GM21619 (cell line): ENCODE measurements at regions not wholly inside any gene's neighbourhood (a gene's known extent, or its start where the extent isn't known, plus 50 kb on each side); places are given as distances from the start of the nearest gene placed in this dataset.
"Not testable (repeated sequence)": the region's sequence is repeated elsewhere in the genome, so short reads cannot be mapped to it uniquely, and the experiment has no call there.

Experiments used
- ATAC-seq: cut with Tn5 transposase; IDR thresholded peaks from one replicate; pipeline ENCODE4 v1.9.1; 2021; ENCODE audit not compliant: unreplicated experiment

- not testable (repeated sequence) for ATAC-seq
Measured at GRCh38 chr9:108032079-108032478, 542.5 kb upstream of the KLF4 start.

DNA sequence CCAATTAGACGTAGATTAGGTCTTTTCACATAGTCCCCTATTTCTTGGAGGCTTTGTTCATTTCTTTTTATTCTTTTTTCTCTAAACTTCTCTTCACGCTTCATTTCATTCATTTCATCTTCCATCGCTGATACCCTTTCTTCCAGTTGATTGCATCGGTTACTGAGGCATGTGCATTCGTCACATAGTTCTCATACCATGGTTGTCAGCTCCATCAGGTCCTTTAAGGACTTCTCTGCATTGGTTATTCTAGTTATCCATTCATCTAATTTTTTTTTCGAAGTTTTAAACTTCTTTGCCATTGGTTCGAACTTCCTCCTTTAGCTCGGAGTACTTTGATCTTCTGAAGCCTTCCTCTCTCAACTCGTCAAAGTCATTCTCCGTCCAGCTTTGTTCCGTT lies 541.7 kb upstream of the KLF4 start:
- not testable (repeated sequence) for ATAC-seq

DNA sequence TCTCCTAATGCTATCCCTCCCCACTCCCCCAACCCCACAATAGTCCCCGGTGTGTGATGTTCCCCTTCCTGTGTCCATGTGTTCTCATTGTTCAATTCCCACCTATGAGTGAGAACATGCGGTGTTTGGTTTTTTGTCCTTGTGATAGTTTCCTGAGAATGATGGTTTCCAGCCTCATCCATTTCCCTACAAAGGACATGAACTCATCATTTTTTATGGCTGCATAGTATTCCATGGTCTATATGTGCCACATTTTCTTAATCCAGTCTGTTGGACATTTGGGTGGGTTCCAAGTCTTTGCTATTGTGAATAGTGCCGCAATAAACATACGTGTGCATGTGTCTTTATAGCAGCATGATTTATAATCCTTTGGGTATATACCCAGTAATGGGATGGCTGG lies 537.1 kb upstream of the KLF4 start:
- not testable (repeated sequence) for ATAC-seq

GRCh38 chr9:108024604-108025003 lies 535.0 kb upstream of the KLF4 start:
- no peak for ATAC-seq

DNA sequence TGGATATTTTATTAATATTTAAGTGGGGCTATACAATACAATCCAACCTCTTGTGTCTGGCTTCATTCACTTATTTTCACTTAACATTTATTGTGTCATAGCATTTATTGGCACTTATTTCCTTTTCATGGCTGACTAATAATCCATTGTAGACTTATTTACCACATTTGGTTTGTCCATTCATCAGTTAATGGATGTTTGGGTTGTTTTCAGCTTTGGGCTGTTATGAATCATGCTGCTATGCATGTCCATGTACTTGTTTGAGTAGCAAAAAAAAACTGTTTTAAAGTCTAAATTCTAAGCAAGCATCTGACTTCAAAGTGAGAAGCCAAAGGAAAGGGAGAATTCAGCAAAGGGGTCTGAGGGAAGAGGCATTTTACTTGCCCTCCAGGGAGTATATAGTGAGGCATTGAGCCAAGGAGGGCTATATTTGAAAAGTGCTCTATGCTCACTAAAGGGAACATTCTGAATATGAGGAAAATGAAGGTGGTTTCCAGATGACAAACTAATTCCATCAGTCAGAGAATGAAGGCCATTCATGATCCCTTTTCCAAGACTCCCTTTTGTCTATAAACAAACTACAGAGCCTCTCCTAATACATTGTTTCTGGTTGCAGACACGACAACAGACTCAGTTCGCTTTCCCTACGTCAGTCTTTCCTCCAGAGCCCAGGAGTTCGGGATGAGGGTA lies 532.8 kb upstream of the KLF4 start:
- no peak for ATAC-seq

GRCh38 chr9:108021096-108021710 lies 531.6 kb upstream of the KLF4 start:
- no peak for ATAC-seq

DNA sequence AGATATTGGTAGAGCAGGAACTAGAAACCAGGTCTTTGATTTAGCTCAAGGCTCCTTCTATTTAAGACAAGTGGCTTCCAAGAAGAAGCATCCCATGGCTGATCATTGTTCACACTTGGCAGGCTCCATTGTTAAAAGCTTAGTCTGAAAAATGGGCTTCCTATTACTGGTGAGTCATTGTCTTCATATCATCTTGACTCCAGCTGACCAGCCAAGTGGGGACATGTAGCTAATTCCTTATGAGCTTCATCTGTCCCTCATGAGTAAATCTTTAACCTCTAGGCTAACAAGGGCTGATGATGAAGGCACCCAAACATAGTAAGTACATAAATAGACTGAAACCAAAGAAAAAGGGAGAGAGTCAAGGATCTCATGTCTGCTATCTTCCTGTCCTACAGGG lies 530.3 kb upstream of the KLF4 start:
- no peak for ATAC-seq

GRCh38 chr9:108017671-108018070 lies 528.1 kb upstream of the KLF4 start:
- ATAC-seq: no peak

DNA sequence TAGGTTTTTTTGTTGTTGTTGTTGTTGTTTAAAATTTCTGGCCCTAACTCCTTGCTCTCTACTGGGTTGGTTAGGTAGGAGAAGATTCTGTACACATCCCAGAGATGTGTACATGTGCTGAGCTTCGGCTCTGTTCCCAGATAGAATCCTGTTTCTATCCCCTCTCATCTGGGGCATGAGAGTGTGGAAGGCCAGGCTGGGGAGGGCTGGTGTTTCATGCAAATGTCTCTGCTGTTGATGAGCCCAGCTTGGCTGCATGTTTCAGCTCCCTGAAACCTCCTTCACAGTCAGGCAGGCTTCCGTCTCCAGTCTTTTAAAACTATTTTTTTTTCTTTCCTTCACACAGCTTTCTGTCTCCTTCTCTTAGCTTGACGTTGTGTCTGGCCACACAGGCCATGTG lies 526.9 kb upstream of the KLF4 start:
- ATAC-seq: no peak

DNA sequence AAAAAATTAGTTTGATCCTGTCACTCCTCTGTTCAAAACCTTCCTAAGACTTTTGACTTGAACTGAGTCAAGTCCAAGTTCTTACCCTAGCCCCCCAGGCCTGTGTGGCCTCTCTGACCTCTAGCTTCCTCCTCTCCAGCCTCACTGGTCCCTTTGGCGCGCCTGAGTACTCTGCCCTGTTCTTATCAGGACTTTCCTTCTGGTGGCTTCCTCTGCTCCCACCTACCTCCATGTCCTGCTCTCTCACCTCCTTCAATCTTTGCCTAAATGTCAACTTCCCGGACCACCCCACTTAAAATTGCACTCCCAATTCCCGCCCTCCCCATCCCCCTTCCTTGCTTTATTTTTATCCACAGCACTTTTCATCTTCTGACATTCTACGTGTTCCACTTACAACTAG lies 526.1 kb upstream of the KLF4 start:
- ATAC-seq: no peak

DNA sequence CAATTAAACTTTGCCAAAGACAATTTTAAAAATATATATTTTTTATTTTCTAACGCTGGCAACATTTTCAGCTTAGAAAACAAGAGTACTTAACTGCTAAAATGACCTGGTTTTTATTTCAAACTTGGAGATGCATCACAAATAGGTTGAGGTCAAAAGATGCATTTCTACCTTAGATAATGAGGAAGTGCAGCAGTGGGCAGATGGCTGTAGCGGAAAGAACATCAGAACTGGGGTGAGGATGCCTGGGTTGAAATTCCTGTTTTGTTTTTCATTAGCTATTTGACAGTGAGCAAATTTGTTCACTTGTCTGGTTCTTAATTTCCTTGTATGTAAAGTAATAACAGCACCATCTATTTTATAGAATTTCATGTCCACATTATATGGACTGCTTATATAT lies 524.8 kb upstream of the KLF4 start:
- ATAC-seq: no peak

DNA sequence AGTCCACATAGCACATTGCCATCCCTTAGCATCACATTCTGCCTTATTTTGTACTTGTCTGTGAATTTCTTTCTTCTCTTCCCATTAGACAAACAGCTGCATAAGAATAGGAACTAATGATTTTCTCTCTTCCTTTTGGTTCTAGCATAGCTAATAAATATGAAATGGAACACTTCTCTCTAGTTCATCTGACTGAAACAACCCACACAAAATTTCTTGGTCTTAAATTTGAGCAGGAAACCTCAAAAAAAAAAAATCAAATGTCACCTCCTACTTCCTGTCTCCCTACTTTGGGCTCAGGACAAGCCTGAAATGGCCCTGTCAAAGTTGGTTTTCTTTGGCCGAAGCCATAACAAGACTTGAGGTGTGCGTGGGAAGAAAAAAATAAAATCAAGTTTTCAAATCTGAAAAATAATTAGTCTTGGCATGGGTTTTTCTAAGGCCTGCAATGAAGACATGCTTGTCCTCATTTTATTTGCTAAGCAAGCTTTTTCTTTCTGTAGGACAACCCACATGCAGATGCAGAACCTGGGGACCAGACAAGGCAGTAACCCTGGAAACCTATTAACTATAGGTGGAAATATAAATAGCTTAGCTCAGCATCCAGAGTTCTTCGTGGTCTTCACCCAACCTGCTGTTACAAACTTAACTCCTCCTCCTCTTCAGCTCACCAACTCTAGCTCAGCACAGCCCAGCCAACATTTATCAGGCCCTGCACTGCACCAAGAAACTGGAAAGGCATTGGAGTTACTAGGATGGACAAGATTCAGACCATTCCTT lies 523.5 kb upstream of the KLF4 start:
- no peak for ATAC-seq

DNA sequence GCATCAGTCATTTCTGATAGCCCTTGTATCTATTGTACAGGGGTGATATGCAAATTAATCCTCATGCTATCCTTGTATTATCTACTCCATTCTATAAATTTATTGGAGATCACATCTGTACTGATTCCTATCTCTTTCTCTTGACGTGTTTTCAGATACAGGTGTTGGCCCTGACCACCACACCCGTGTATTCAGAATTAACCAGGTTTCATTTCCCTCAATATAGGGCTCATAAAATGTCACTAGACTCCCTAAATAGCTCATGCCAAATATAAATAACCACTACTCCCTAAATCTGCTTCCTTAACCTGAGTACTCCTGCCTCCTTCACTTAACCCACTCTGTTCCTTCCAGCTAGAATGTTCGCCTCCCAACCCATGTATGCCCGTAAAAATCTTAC lies 522.8 kb upstream of the KLF4 start:
- ATAC-seq: no peak

GRCh38 chr9:108003526-108003925 lies 514.0 kb upstream of the KLF4 start:
- no peak for ATAC-seq

GRCh38 chr9:108002371-108002956 lies 512.9 kb upstream of the KLF4 start:
- no peak for ATAC-seq

GRCh38 chr9:108001237-108001636 lies 511.7 kb upstream of the KLF4 start:
- no peak for ATAC-seq

DNA sequence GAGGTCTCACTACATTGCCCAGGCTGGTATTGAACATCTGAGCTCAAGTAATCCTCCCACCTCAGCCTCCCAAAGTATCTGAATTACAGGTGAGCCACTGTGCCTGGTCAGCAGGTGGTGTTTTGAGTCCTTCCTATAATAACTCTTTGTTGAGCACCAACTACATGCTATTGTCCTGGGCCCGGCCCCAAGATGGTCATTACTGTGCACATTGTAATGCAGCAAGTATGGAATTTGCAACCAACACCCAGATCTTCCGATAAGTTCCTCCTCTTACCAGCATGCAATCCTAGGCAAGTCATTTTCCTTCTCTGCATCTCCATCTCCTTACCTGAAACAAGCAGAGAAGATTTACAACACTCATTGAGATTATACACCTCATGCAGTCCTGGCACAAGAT lies 510.3 kb upstream of the KLF4 start:
- no peak for ATAC-seq

GRCh38 chr9:107999011-107999410 lies 509.4 kb upstream of the KLF4 start:
- ATAC-seq: no peak

DNA sequence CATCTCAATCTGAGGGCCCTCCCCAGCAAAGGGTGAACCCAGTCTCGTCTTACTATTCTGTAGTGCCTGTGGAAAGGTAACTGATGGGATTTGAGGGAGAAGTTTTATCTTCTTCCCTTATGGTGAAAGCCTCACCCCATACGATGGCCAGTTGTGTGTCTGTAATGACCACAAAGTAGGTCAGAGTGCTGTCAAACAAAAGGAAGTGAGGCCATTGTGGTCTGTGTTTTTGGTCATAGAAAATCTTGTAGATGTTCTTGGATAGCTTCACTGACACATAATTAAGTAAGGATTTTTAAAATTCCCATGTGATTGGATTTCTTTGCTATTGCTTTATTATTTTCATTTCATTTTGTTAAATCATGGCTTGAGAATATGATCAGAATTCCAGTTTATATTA lies 505.1 kb upstream of the KLF4 start:
- no peak for ATAC-seq

GRCh38 chr9:107992271-107992670 lies 502.7 kb upstream of the KLF4 start:
- ATAC-seq: no peak

DNA sequence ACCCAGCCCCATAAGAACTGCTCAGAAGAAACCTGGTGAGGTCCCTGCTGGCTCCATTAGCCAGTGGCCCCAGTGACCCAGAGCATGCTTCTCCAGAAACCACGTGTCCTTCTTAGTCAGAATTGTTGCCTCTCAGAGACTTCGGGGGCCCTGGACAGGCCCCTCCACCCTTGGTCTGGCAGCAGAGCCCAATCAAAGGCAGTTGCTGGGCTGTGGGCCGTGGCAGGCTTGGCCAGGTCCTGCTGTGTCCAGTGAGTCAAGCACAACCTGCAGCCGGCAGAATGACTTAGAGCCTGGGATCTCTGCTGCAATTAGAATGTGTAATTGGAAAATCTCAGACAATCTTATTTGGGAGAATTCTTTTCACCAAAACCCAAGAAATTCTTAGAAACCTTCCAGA lies 502.0 kb upstream of the KLF4 start:
- no peak for ATAC-seq

DNA sequence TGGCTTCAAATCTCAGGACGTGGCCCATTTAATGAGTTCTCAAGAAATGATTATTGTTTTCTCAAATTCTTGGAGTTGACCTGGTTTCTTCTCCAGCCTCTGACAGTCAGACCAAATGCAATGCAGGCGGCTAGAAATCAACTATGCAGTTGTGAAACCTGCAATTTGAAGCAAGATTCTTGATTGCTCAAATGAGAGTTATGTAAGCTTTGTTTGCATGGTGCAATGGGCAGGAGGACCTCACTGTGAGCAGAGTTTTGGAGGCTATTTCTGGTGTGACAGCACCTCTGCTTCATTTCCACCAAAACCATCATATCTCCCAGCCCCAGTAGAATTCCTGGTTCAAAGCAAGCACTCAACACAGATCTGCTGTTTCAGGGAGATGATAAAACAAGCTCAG lies 500.0 kb upstream of the KLF4 start:
- ATAC-seq: no peak
